ENCODE measurements at regions not wholly inside any gene's neighbourhood (a gene's known extent, or its start where the extent isn't known, plus 50 kb on each side); places are given as distances from the start of the nearest gene placed in this dataset.

DNA sequence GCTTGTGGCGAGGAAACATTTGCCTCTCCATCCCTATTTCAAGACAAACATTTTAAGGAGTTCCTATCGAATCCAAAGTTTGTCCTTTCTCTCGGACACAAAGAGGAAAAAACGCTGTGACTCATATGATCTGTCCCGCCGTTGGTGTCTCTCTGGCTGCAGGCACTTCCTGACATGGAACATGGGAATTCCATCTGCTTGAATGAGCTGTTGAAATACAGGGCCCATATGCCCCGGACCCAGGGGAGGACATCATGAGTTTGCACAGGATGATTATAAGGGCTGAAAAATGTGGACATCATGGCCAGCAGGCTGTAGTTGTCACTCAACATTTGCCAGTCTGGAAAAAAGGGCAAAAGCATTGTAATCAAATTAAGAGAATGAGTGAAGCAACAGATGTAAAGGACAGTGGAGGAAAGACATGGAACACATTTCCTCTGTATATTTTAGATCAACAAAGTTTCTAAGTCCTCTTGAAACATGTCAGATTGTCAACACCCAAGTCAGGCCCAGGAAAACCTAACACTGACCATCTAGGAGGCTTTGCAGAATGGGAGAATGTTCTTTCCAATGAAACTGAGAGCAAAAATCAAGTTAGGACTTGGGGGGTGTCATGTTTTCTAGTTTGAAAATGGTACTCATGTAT is 103.2 kb upstream of the SMIM21 start:
- POLR2A ChIA-PET = no interaction called here
- DNase-seq (ENCODE audit: extremely low spot score) = no peak
- CTCF ChIA-PET = interaction anchor here (1.0 kb wide), 1 partner anchor 17 kb away, joined by 3 read pairs; no protein-coding TSS in a partner anchor
- no peak for TF ChIP-seq ZNF384 (IDR thresholded peaks at IDR 0.05)
- TF ChIP-seq FOXK2 (IDR thresholded peaks at IDR 0.05) = no peak
- no peak for TF ChIP-seq FOXM1 (IDR thresholded peaks at IDR 0.05; ENCODE audit: borderline replicate concordance)
- no peak for TF ChIP-seq ELF4 (IDR thresholded peaks at IDR 0.05)
- TF ChIP-seq L3MBTL2 (conservative IDR thresholded peaks at IDR 0.05) = no peak
- TF ChIP-seq FOXA1 (IDR thresholded peaks at IDR 0.05) = no peak
- TF ChIP-seq BHLHE40 (IDR thresholded peaks at IDR 0.05; ENCODE audit: borderline replicate concordance) = no peak
- no peak for TF ChIP-seq SUZ12 (IDR thresholded peaks at IDR 0.05)

DNA sequence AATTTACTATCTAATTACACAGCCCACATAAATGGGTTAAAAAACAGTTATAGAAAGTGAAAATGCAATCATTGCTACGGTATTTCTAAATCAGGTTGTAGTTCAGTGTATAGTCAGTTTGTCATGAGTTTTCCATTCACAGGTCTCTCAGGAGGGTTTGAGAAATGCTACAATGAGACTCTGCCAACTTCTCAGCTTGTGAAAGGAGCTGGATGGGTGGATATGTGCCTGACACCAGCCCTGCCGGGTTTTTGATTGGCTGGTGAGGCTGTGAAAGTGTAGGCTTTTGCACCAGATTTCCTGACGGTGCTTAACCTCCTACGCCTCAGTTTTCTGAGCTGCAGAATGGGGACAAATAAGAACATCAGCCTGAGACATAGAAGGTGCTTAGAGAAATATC is 102.6 kb upstream of the SMIM21 start:
- TF ChIP-seq FOXK2 (IDR thresholded peaks at IDR 0.05) (no peak), CTBP1 (IDR thresholded peaks at IDR 0.05; ENCODE audit: borderline replicate concordance) (no peak), HDGF (IDR thresholded peaks at IDR 0.05; ENCODE audit: borderline replicate concordance) (no peak), SUZ12 (IDR thresholded peaks at IDR 0.05) (no peak), FOXA1 (IDR thresholded peaks at IDR 0.05) (no peak), L3MBTL2 (conservative IDR thresholded peaks at IDR 0.05) (no peak), ZNF384 (IDR thresholded peaks at IDR 0.05) (no peak), NFRKB (IDR thresholded peaks at IDR 0.05) (no peak)
- ChIA-PET CTCF (no interaction called here), POLR2A (no interaction called here)
- no peak for DNase-seq (ENCODE audit: extremely low spot score)

DNA sequence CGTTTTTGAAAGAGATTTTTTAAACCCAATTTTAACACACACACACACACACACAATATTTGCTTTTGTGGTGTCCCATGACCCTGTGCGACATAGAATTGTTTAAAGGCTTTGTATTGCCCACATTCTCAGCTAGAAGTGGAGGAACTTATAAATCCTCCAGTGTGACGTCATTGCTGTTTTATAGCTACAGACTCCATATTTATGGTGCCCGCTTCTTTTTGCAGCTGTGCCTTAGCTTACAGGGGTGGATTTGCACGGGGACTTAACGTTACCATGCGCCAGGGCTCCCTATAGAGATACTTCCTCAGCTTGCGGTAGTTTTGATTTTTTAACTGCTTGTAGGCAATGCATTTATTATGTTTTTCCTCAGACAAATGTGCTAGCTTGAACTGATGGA is 101.9 kb upstream of the SMIM21 start:
- TF ChIP-seq FOXA1 (IDR thresholded peaks at IDR 0.05) (no peak), CTBP1 (IDR thresholded peaks at IDR 0.05; ENCODE audit: borderline replicate concordance) (no peak)
- POLR2A ChIA-PET = no interaction called here
- CTCF ChIA-PET = no interaction called here
- no peak for DNase-seq (ENCODE audit: extremely low spot score)

DNA sequence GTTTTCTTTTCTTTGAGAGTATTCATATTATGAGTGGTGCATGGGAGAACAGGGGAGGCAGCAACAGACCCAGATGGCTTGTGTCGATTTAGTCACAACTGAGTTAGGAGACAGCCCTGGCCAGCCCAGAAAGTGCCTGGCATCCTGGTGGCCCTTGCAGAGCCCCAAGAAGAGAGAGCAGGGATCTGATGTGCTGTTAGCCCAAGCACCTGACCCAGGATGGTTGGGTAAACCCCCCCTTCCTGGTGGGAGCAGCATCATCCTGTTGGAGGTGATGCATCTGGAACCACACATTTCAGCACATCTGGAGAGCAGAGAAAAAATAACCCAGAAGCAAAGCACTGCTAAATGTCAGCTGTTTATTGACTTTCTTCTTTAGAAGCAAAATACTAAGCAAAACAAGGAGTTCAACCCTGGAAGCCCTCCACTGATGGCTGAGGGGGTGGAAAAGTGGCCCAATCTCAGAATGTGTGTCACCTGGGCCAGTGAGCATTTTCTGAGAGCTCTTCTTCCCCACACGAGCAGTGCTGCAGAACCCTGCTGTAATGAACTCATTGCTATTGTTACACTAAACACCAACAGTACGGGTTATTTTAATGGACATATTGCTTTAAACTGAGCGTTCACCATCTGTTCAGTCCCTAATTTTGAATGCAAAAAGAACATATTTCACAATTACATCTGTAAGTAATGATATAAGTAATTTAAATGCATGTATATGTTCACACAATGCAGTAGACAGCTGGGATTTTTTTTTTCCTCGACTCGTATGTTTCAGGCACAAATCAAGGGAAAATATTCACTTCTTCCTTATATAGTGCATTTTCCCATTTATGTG is 100.6 kb upstream of the SMIM21 start:
- DNase-seq (ENCODE audit: extremely low spot score) = no peak
- TF ChIP-seq FOXA1 (IDR thresholded peaks at IDR 0.05) = no peak
- TF ChIP-seq ZNF384 (IDR thresholded peaks at IDR 0.05) = no peak
- TF ChIP-seq TARDBP (IDR thresholded peaks at IDR 0.05) = no peak
- no peak for TF ChIP-seq SP1 (IDR thresholded peaks at IDR 0.05)
- TF ChIP-seq ARNT (IDR thresholded peaks at IDR 0.05) = no peak
- TF ChIP-seq FOXM1 (IDR thresholded peaks at IDR 0.05; ENCODE audit: borderline replicate concordance) = no peak
- TF ChIP-seq HDGF (IDR thresholded peaks at IDR 0.05; ENCODE audit: borderline replicate concordance) = no peak
- no peak for TF ChIP-seq SUZ12 (IDR thresholded peaks at IDR 0.05)
- no peak for TF ChIP-seq L3MBTL2 (conservative IDR thresholded peaks at IDR 0.05)
- no peak for TF ChIP-seq CTBP1 (IDR thresholded peaks at IDR 0.05; ENCODE audit: borderline replicate concordance)
- TF ChIP-seq, protein P1, sequence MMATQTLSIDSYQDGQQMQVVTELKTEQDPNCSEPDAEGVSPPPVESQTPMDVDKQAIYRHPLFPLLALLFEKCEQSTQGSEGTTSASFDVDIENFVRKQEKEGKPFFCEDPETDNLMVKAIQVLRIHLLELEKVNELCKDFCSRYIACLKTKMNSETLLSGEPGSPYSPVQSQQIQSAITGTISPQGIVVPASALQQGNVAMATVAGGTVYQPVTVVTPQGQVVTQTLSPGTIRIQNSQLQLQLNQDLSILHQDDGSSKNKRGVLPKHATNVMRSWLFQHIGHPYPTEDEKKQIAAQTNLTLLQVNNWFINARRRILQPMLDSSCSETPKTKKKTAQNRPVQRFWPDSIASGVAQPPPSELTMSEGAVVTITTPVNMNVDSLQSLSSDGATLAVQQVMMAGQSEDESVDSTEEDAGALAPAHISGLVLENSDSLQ (IDR thresholded peaks at IDR 0.05) = no peak
- no peak for TF ChIP-seq ELF4 (IDR thresholded peaks at IDR 0.05)
- no peak for TF ChIP-seq LEF1 (IDR thresholded peaks at IDR 0.05; ENCODE audit: borderline replicate concordance)
- no peak for TF ChIP-seq FOXK2 (IDR thresholded peaks at IDR 0.05)
- TF ChIP-seq NFRKB (IDR thresholded peaks at IDR 0.05) = no peak
- ChIA-PET POLR2A (no interaction called here), CTCF (no interaction called here)

DNA sequence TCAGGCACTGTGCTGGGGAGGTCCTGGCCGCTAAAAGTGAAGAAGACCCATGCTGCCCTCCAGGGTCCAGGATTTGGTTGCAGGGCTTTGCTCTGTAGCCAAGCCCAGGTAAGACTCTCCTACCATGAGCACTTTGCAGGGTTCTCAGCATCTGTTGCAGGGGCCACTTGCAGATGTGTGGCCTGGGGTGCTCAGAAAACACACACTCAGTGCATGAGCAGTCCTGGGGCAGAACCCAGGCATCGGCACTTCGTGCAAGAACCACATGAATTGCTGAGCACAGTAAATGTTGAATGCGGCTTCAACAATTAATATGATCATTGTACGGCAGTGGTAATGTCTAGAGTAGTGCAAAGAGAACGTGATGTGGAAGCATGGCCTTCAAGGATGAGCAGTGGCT is 98.5 kb upstream of the SMIM21 start:
- no peak for TF ChIP-seq FOXK2 (IDR thresholded peaks at IDR 0.05)
- TF ChIP-seq SUZ12 (IDR thresholded peaks at IDR 0.05) = no peak
- TF ChIP-seq FOXM1 (IDR thresholded peaks at IDR 0.05; ENCODE audit: borderline replicate concordance) = no peak
- TF ChIP-seq ELF4 (IDR thresholded peaks at IDR 0.05) = no peak
- TF ChIP-seq, protein P1 (IDR thresholded peaks at IDR 0.05) = no peak
- no peak for TF ChIP-seq HDGF (IDR thresholded peaks at IDR 0.05; ENCODE audit: borderline replicate concordance)
- no peak for TF ChIP-seq L3MBTL2 (conservative IDR thresholded peaks at IDR 0.05)
- TF ChIP-seq TARDBP (IDR thresholded peaks at IDR 0.05) = no peak
- TF ChIP-seq SP1 (IDR thresholded peaks at IDR 0.05) = no peak
- TF ChIP-seq NFRKB (IDR thresholded peaks at IDR 0.05) = no peak
- TF ChIP-seq ARNT (IDR thresholded peaks at IDR 0.05) = no peak
- no peak for TF ChIP-seq BHLHE40 (IDR thresholded peaks at IDR 0.05; ENCODE audit: borderline replicate concordance)
- no peak for TF ChIP-seq ZNF384 (IDR thresholded peaks at IDR 0.05)
- no peak for TF ChIP-seq CTBP1 (IDR thresholded peaks at IDR 0.05; ENCODE audit: borderline replicate concordance)
- no peak for TF ChIP-seq LEF1 (IDR thresholded peaks at IDR 0.05; ENCODE audit: borderline replicate concordance)
- no peak for TF ChIP-seq FOXA1 (IDR thresholded peaks at IDR 0.05)
- ChIA-PET POLR2A (no interaction called here), CTCF (no interaction called here)

DNA sequence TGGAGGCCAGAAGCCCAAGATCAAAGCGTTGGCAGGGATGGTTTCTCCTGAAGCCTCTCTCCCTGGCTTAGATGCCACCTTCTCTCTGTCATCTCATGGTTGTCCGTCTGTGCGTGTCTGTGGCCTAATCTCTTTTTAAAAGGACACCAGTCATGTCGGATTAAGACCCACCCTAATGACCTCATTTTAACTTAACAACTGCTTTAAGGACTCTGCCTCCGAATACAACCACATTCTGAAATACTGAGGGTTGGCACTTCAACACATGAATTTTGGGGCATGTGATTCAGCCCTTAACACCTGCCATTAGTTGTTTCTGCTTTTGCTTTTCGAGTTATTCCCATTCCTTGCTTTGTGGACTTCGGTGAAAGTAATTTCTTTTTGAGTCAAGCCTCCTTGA is 97.8 kb upstream of the SMIM21 start:
- no peak for DNase-seq (ENCODE audit: extremely low spot score)
- ChIA-PET CTCF (no interaction called here), POLR2A (no interaction called here)
- TF ChIP-seq FOXK2 (IDR thresholded peaks at IDR 0.05) (no peak), LEF1 (IDR thresholded peaks at IDR 0.05; ENCODE audit: borderline replicate concordance) (no peak), FOXM1 (IDR thresholded peaks at IDR 0.05; ENCODE audit: borderline replicate concordance) (no peak), L3MBTL2 (conservative IDR thresholded peaks at IDR 0.05) (no peak), NFRKB (IDR thresholded peaks at IDR 0.05) (no peak)
- TF ChIP-seq, protein P1 (IDR thresholded peaks at IDR 0.05) = no peak

More for the DNA sequence above, 98.5 kb upstream of the SMIM21 start:
- no peak for DNase-seq (ENCODE audit: extremely low spot score)
